GM10266 (cell line): ENCODE measurements at regions not wholly inside any gene's neighbourhood (a gene's known extent, or its start where the extent isn't known, plus 50 kb on each side); places are given as distances from the start of the nearest gene placed in this dataset.

ENCODE experiments used
- DNase-seq: peaks from one replicate; pipeline ENCODE4 v3.0.0; 2012; ENCODE audit errors: extremely low spot score
- TF ChIP-seq, protein P1 (sequence below): IDR thresholded peaks from 2 replicates; pipeline ENCODE4 v1.5.1; 2012; ENCODE audit warnings: mild to moderate bottlenecking, low read depth; ENCODE audit not compliant: control insufficient read depth, insufficient read depth; ENCODE audit errors: missing control alignments

DNA sequence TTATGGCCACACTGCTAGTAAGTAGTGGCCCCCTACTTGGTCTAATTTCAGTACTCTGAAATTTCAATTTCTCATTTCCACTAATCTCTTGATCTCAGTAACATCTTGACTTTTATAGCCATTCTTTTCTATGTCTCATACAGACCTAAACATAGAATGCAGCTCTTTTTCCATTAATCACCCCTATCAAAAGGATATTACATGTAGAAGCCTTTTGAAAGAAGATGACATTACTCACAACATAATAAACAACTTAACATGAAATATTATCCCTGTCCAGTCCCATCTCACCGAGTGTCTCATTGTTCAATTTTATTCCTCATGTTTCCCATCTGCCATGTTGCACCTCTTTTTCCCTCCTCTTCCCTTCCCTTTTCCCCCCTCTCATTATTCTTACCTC lies 81.1 kb upstream of the KLHL13 start:
- TF ChIP-seq, protein P1, sequence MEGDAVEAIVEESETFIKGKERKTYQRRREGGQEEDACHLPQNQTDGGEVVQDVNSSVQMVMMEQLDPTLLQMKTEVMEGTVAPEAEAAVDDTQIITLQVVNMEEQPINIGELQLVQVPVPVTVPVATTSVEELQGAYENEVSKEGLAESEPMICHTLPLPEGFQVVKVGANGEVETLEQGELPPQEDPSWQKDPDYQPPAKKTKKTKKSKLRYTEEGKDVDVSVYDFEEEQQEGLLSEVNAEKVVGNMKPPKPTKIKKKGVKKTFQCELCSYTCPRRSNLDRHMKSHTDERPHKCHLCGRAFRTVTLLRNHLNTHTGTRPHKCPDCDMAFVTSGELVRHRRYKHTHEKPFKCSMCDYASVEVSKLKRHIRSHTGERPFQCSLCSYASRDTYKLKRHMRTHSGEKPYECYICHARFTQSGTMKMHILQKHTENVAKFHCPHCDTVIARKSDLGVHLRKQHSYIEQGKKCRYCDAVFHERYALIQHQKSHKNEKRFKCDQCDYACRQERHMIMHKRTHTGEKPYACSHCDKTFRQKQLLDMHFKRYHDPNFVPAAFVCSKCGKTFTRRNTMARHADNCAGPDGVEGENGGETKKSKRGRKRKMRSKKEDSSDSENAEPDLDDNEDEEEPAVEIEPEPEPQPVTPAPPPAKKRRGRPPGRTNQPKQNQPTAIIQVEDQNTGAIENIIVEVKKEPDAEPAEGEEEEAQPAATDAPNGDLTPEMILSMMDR, result no peak
- no peak for DNase-seq

GRCh38 chrX:118198577-118198976 lies 82.0 kb upstream of the KLHL13 start:
- no peak for DNase-seq
- TF ChIP-seq, protein P1, result no peak

- TF ChIP-seq, protein P1, result no peak
- no peak for DNase-seq
Measured at GRCh38 chrX:118199997-118200396, 83.4 kb upstream of the KLHL13 start.

- no peak for DNase-seq
- TF ChIP-seq, protein P1, result no peak
Measured at GRCh38 chrX:118205421-118206395, 89.1 kb upstream of the KLHL13 start.

DNA sequence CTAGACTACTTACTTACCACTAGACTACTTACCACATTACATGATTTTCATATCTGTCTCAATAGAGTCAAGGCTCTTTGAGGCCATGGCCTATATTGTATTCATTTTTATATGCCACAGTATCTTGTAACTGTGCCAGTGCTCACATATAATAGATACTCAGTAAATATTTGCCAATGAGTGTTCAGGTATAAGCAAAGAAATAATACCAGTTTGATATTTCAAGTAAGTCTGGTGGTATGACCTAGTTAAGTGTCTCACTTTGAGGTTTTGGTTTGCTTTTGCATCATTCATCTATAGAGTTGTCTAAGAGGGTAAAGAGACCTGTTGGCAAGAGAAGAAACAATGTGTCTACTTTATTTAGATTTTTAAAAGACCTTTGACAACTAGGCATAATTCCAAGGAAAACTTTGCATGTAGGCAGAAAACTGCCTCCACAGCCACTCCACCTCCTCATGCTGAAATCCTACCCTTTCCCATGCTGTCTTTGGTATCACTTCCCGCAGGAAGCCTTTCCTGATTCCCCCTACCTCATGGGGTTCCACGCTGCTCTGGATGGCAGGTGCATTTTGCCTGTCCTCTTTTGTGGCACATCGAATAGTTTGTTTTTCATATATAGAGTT lies 91.3 kb upstream of the KLHL13 start:
- no peak for DNase-seq

GRCh38 chrX:118208481-118208880 lies 91.9 kb upstream of the KLHL13 start:
- TF ChIP-seq, protein P1, result no peak
- DNase-seq, result no peak

More for the DNA sequence above, 91.3 kb upstream of the KLHL13 start:
- TF ChIP-seq, protein P1, result no peak
